Neural cell (in vitro differentiated cells): ENCODE measurements at regions not wholly inside any gene's neighbourhood (a gene's known extent, or its start where the extent isn't known, plus 50 kb on each side); places are given as distances from the start of the nearest gene placed in this dataset.

ENCODE experiments used
- H2AFZ ChIP-seq: fragments of 200-600, 300-800 bp; sonication (generic), shearing (Covaris generic); 2 replicates; pipeline ENCODE4 v1.6.0; 2014; ENCODE audit warnings: low read depth, mild to moderate bottlenecking, antibody characterized with exemption, low read length, moderate library complexity
- H3F3A ChIP-seq: fragments of 200-600 bp; shearing (Covaris generic); 2 replicates; pipeline ENCODE4 v1.6.1; 2016; ENCODE audit warnings: mild to moderate bottlenecking, moderate library complexity, mixed read lengths, antibody characterized with exemption, low read length; ENCODE audit not compliant: insufficient read depth, poor library complexity, severe bottlenecking
- H3K27ac ChIP-seq: fragments of 200-600, 300-800 bp; sonication (generic), shearing (Covaris generic); 2 replicates; pipeline ENCODE4 v1.5.1; 2014; ENCODE audit warnings: mild to moderate bottlenecking, low read length, moderate library complexity
- H3K27me3 ChIP-seq: fragments of 300-800, 200-600 bp; sonication (generic), shearing (Covaris generic); 2 replicates; pipeline ENCODE4 v1.6.0; 2014; ENCODE audit warnings: mild to moderate bottlenecking, low read depth, low read length, moderate library complexity; ENCODE audit not compliant: insufficient read depth
- H3K36me3 ChIP-seq: fragments of 300-800, 200-600 bp; sonication (generic), shearing (Covaris generic); 2 replicates; pipeline ENCODE4 v1.5.1; 2014; ENCODE audit warnings: mild to moderate bottlenecking, antibody characterized with exemption, low read length, moderate library complexity; ENCODE audit not compliant: insufficient read depth
- H3K4me2 ChIP-seq: fragments of 300-800, 200-600 bp; sonication (generic), shearing (Covaris generic); 2 replicates; pipeline ENCODE4 v1.6.0; 2014; ENCODE audit warnings: mild to moderate bottlenecking, low read length
- H3K4me3 ChIP-seq: fragments of 300-800, 200-600 bp; sonication (generic), shearing (Covaris generic); 2 replicates; pipeline ENCODE4 v1.5.1; 2014; ENCODE audit warnings: mild to moderate bottlenecking, low read length, moderate library complexity
- H3K79me2 ChIP-seq: fragments of 200-600 bp; shearing (Covaris generic); replicated peaks from 2 replicates; pipeline ENCODE4 v1.6.0; 2014; ENCODE audit warnings: mild to moderate bottlenecking, low read length, moderate library complexity; ENCODE audit not compliant: insufficient read depth
- H3K9ac ChIP-seq: fragments of 300-800, 200-600 bp; sonication (generic), shearing (Covaris generic); 2 replicates; pipeline ENCODE4 v1.6.1; 2016; ENCODE audit warnings: mild to moderate bottlenecking, low read length, mixed read lengths
- H3K9me2 ChIP-seq: fragments of 200-600 bp; shearing (Covaris generic); 2 replicates; pipeline ENCODE4 v1.6.1; 2016; ENCODE audit warnings: mild to moderate bottlenecking, low read length, mixed read lengths; ENCODE audit not compliant: insufficient read depth
- H3K9me3 ChIP-seq: fragments of 200-600, 300-800 bp; sonication (generic), shearing (Covaris generic); 2 replicates; pipeline ENCODE4 v1.6.1; 2016; ENCODE audit warnings: mild to moderate bottlenecking, mixed run types, low read length, moderate library complexity, mixed read lengths
- H4K20me1 ChIP-seq: fragments of 200-600 bp; shearing (Covaris generic); 2 replicates; pipeline ENCODE4 v1.6.1; 2016; ENCODE audit warnings: mild to moderate bottlenecking, mixed run types; ENCODE audit not compliant: insufficient read depth
- EP300 ChIP-seq: fragments of 450-650 bp; conservative IDR thresholded peaks from 2 replicates; pipeline ENCODE4 v1.6.1; 2014; ENCODE audit warnings: antibody characterized with exemption, mild to moderate bottlenecking, moderate library complexity; ENCODE audit not compliant: poor library complexity, severe bottlenecking
- EZH2 ChIP-seq: fragments of 200-600, 300-800 bp; shearing (Covaris generic), sonication (generic); IDR thresholded peaks from 2 replicates; pipeline ENCODE4 v1.6.1; 2014; ENCODE audit warnings: antibody characterized with exemption, low read length, borderline replicate concordance, mild to moderate bottlenecking; ENCODE audit not compliant: insufficient read depth, poor library complexity, severe bottlenecking
- MXI1 ChIP-seq: fragments of 450-650 bp; conservative IDR thresholded peaks from 2 replicates; pipeline ENCODE4 v1.6.1; 2014; ENCODE audit warnings: antibody characterized with exemption, mild to moderate bottlenecking; ENCODE audit not compliant: poor library complexity, severe bottlenecking
- RAD21 ChIP-seq: fragments of 450-650 bp; conservative IDR thresholded peaks from 2 replicates; pipeline ENCODE4 v1.6.1; 2014; ENCODE audit warnings: antibody characterized with exemption, mild to moderate bottlenecking, moderate library complexity
- TAF1 ChIP-seq: IDR thresholded peaks from 2 replicates; pipeline ENCODE4 v1.6.1; 2012; ENCODE audit warnings: low read depth
- TF ChIP-seq, protein P1 (sequence below): fragments of 450-650 bp; IDR thresholded peaks from 2 replicates; pipeline ENCODE4 v1.5.1; 2014; ENCODE audit warnings: antibody characterized with exemption, mild to moderate bottlenecking, moderate library complexity; ENCODE audit not compliant: poor library complexity, severe bottlenecking

DNA sequence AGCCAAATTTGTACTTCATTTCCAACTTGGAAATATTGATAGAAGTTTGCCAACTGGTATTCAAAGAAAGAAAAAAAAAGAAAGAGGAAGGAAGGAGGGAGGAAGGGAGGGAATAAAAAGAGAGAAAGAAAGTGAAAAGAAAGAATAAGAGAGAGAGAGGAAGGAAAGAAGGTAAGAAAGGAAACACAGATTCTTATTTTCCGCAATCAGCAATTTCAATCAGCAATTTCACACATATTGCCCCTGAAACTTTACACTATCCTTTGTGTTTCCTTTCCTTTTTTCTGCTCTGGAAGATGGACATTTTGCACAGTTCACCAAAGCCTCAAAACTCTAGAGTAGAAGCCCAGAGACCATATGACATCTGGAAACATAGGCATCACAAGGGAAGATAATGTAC lies 888.1 kb downstream of the REEP3 start:
- Histone ChIP-seq H3K36me3 (no peaks in the 10 kb centered on the region), H3K27me3 (no peaks in the 10 kb centered on the region), H3K79me2 (no peaks in the 10 kb centered on the region), H3K4me2 (no peak overlapping the region), H2AFZ (no peak overlapping the region), H3K4me3 (no peak overlapping the region), H3F3A (no peaks in the 10 kb centered on the region), H3K9me3 (no peaks in the 10 kb centered on the region), H4K20me1 (no peaks in the 10 kb centered on the region), H3K9me2 (no peaks in the 10 kb centered on the region), H3K9ac (no peak overlapping the region), H3K27ac (no peak overlapping the region)
- TF ChIP-seq TAF1 (no peak), EZH2 (no peak)
- TF ChIP-seq, protein P1, sequence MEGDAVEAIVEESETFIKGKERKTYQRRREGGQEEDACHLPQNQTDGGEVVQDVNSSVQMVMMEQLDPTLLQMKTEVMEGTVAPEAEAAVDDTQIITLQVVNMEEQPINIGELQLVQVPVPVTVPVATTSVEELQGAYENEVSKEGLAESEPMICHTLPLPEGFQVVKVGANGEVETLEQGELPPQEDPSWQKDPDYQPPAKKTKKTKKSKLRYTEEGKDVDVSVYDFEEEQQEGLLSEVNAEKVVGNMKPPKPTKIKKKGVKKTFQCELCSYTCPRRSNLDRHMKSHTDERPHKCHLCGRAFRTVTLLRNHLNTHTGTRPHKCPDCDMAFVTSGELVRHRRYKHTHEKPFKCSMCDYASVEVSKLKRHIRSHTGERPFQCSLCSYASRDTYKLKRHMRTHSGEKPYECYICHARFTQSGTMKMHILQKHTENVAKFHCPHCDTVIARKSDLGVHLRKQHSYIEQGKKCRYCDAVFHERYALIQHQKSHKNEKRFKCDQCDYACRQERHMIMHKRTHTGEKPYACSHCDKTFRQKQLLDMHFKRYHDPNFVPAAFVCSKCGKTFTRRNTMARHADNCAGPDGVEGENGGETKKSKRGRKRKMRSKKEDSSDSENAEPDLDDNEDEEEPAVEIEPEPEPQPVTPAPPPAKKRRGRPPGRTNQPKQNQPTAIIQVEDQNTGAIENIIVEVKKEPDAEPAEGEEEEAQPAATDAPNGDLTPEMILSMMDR = no peak

DNA sequence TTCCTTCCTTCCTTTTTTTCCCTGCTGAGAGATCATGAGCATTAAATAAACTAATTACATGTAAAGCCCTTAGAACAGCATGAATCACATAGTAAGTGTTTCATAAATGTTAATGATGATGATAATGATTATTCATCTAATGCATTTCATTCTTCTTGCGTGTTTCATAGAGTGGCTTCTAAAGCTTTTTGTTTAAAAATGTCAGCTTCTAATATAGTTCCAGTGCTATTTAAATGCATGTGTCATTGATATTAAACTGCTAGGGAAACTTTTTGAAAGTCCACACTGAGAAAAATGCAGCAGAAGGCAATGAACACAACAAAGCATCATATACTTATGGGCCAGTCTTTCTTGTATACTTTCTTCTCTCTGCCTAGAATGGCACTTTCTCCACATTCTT lies 894.8 kb downstream of the REEP3 start:
- Histone ChIP-seq H2AFZ (no peak overlapping the region), H3K27ac (no peak overlapping the region), H3K4me2 (no peak overlapping the region), H3K27me3 (no peaks in the 10 kb centered on the region), H4K20me1 (no peaks in the 10 kb centered on the region), H3K36me3 (no peaks in the 10 kb centered on the region), H3K9me3 (no peaks in the 10 kb centered on the region), H3K79me2 (no peaks in the 10 kb centered on the region), H3K4me3 (no peak overlapping the region), H3K9me2 (no peaks in the 10 kb centered on the region), H3F3A (no peaks in the 10 kb centered on the region), H3K9ac (no peak overlapping the region)
- TF ChIP-seq RAD21 (no peak), EZH2 (no peak), MXI1 (no peak), EP300 (no peak), TAF1 (no peak)
- TF ChIP-seq, protein P1 = no peak

DNA sequence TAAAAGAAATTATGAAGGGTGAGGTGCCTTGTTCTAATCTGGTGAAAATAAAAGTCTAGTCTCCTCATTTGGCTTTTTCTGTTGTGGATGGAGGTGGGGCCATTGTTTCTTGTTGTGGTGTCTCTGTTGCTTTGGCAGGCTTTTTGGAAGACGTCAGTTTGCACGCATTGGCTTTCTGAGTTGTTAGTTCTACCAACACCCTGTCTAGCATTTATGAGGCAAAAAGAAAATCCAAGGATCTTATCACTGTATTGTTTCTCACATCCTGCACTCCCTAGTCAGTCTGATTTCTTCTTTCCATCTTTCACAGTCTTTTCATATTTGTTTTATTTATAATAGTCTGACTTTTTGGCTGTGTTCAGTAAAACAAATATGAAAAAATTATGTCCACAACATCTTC lies 898.3 kb downstream of the REEP3 start:
- Histone ChIP-seq H3K9ac (no peak overlapping the region), H3K9me3 (no peaks in the 10 kb centered on the region), H3K9me2 (no peaks in the 10 kb centered on the region), H2AFZ (no peak overlapping the region), H3K27me3 (no peaks in the 10 kb centered on the region), H3K27ac (no peak overlapping the region), H3K79me2 (no peaks in the 10 kb centered on the region), H3K4me3 (no peak overlapping the region), H3K36me3 (no peaks in the 10 kb centered on the region), H3K4me2 (no peak overlapping the region), H3F3A (no peaks in the 10 kb centered on the region), H4K20me1 (no peaks in the 10 kb centered on the region)
- TF ChIP-seq EP300 = no peak
- TF ChIP-seq, protein P1 = no peak
- no peak for TF ChIP-seq RAD21
- no peak for TF ChIP-seq TAF1
